ENCODE measurements at regions not wholly inside any gene's neighbourhood (a gene's known extent, or its start where the extent isn't known, plus 50 kb on each side); places are given as distances from the start of the nearest gene placed in this dataset.
"Not testable (repeated sequence)": the region's sequence is repeated elsewhere in the genome, so short reads cannot be mapped to it uniquely, and the experiment has no call there.

DNA sequence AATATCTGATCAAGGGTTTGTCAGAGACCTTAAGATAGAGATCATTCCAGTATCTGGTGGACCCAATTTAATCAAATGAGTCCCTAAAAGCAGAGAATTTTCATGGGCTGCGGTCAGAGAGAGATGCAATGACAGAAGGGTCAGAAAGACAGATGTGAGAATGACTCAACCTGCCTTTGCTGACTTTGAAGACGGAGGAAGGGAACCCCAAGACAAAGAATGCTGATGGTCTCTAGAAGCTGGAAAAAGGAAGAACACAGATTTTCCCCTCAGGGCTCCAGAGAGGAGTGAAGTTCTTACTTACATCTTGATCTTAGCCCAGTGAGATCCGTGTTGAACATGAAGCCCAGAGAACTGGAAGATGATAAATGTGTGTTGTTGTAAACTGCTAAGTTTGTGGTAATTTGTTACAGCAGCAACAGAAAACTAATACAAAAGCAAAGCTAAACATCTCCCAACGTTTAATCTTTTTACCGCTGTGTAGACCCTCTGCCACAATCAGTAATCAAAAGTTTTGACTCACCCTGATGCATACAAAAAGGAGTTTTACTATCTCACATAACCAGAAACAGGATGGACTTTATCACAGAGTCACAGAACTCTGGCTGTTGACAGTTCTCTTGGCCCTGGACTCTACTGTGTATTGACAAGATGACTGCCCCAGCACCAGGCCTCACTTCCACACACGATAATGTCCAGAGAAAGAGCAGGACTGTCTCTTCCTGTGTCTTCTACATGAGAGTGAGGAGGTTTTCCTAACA, 70.2 kb upstream of the MAGEB2 start:
- Mint-ChIP-seq H3K4me1 (ENCODE audit: low read depth, unreplicated experiment) (no peaks in the 10 kb centered on the region), H3K36me3 (ENCODE audit: insufficient read depth, unreplicated experiment) (no peaks in the 10 kb centered on the region), H3K27ac (ENCODE audit: unreplicated experiment) (no peak overlapping the region), H3K4me3 (ENCODE audit: low read depth, unreplicated experiment) (no peak overlapping the region), H3K9me3 (ENCODE audit: low read depth, unreplicated experiment) (peaks cover 5% of the 10 kb centered on the region), H3K27me3 (ENCODE audit: unreplicated experiment) (no peaks in the 10 kb centered on the region)
- TF ChIP-seq, protein P1, sequence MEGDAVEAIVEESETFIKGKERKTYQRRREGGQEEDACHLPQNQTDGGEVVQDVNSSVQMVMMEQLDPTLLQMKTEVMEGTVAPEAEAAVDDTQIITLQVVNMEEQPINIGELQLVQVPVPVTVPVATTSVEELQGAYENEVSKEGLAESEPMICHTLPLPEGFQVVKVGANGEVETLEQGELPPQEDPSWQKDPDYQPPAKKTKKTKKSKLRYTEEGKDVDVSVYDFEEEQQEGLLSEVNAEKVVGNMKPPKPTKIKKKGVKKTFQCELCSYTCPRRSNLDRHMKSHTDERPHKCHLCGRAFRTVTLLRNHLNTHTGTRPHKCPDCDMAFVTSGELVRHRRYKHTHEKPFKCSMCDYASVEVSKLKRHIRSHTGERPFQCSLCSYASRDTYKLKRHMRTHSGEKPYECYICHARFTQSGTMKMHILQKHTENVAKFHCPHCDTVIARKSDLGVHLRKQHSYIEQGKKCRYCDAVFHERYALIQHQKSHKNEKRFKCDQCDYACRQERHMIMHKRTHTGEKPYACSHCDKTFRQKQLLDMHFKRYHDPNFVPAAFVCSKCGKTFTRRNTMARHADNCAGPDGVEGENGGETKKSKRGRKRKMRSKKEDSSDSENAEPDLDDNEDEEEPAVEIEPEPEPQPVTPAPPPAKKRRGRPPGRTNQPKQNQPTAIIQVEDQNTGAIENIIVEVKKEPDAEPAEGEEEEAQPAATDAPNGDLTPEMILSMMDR (IDR thresholded peaks at IDR 0.05; ENCODE audit: unreplicated experiment), result no peak
- intact Hi-C loops (cut with micrococcal nuclease; ENCODE audit: unreplicated experiment), result loop anchor here (5.0 to 10.0 kb wide), 3 partner anchors 52 to 342 kb away; no protein-coding TSS in a partner anchor
- CTCF ChIA-PET, result no interaction called here
- no peak for DNase-seq
- BruUV-seq (replicated peaks), result no TSS peak

DNA sequence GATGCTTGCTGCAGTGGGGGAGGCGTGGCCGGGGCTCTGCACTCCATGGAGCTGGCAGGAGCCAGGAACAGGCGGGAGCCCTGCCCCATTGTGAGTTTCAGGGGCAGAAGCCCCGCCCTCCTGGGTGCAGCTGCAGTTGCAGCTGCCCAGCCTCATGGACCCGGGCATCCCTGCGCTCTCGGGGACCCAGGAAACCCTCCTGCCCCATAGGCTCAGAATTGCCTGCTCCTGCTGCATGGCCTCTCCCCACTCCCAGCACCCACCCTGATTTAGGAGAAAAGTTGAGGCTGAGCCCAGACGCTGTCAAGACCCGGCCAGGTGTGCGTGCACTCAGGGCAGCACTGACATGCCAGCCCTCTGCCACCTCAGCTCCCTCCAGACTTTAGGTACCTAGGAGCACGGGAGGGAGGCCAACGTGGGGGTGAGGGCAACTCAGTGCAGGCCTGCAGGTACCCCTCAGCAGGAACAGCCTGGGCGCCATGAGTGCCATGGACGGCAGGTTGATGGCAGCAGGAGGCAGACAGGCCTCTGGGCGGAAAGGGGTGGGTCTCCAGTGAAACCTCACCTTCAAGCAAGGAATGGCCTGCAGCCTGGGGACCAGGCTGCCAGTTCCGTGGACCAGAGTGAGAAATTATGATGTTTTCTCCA, 67.2 kb upstream of the MAGEB2 start:
- CTCF ChIA-PET, result no interaction called here
- intact Hi-C loops (cut with micrococcal nuclease; ENCODE audit: unreplicated experiment), result loop anchor here (10.0 kb wide), 1 partner anchor 127 kb away; no protein-coding TSS in a partner anchor
- DNase-seq, result no peak
- Mint-ChIP-seq H3K9me3 (ENCODE audit: low read depth, unreplicated experiment) (peaks cover 5% of the 10 kb centered on the region), H3K4me1 (ENCODE audit: low read depth, unreplicated experiment) (no peaks in the 10 kb centered on the region), H3K4me3 (ENCODE audit: low read depth, unreplicated experiment) (no peak overlapping the region), H3K27me3 (ENCODE audit: unreplicated experiment) (no peaks in the 10 kb centered on the region), H3K36me3 (ENCODE audit: insufficient read depth, unreplicated experiment) (no peaks in the 10 kb centered on the region), H3K27ac (ENCODE audit: unreplicated experiment) (no peak overlapping the region)
- BruUV-seq (replicated peaks), result no TSS peak
- TF ChIP-seq, protein P1 (IDR thresholded peaks at IDR 0.05; ENCODE audit: unreplicated experiment), result no peak

DNA sequence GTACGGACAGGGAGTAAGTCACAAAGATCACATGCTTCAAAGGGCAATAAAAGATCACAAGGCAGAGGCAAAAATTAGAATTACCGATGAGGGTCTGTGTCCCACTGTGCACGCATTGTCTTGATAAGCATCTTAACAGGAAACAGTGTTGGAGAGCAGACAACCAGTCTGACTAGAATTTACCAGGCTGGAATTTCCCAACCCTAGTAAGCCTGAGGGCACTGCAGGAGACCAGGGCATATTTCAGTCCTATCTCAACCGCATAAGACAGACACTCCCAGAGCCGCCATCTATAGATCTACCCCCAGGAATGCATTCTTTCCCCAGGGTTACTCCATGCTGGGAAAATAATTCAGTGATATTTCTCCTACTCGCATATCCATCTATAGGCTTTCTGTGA, 66.2 kb upstream of the MAGEB2 start:
- H3K4me3 Mint-ChIP-seq (ENCODE audit: low read depth, unreplicated experiment); CTCF ChIA-PET; BruUV-seq (replicated peaks): not testable (repeated sequence)

DNA sequence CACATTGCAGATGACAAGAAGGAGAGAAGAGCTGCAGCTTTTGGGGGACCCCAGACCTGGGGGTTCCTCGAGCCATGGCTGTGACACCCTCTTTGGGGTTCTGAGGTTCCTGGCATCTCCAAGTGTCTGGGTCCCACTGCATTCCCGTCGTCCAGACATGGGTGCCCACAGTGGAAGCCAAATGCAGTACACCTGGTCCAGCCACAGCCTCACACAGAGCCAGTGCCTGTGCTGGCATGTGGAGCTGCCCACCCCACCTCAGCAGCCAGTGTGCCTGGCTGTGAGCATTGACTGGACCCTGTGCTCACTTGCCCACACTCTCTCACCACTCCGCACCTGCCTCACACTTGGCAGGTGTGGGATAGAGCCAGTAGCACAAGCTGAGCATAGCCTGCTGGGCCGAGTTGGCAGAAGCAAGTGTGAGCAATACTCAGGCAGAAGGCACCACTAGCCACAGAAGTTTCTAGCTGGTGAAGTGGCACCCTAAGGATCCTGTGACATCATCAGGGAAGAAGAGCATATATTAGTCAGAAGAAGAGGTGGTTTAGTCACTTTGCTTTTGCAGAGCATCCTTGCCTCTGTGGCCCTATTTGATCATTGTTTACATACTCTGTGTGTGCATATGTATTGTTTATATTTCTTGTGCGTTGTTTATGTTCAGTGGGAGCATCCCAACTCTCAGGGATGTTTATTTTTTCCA, 65.0 kb upstream of the MAGEB2 start:
- Mint-ChIP-seq H3K27ac (ENCODE audit: unreplicated experiment) (no peak overlapping the region), H3K27me3 (ENCODE audit: unreplicated experiment) (no peaks in the 10 kb centered on the region), H3K9me3 (ENCODE audit: low read depth, unreplicated experiment) (peaks cover 7% of the 10 kb centered on the region), H3K4me1 (ENCODE audit: low read depth, unreplicated experiment) (no peaks in the 10 kb centered on the region), H3K4me3 (ENCODE audit: low read depth, unreplicated experiment) (no peak overlapping the region), H3K36me3 (ENCODE audit: insufficient read depth, unreplicated experiment) (no peaks in the 10 kb centered on the region)
- intact Hi-C loops (cut with micrococcal nuclease; ENCODE audit: unreplicated experiment), result no loop called here
- CTCF ChIA-PET, result no interaction called here
- TF ChIP-seq, protein P1 (IDR thresholded peaks at IDR 0.05; ENCODE audit: unreplicated experiment), result no peak
- DNase-seq, result no peak
- no TSS peak for BruUV-seq (replicated peaks)

More for the DNA sequence above, 66.2 kb upstream of the MAGEB2 start:
- DNase-seq, result peak; percentile 19
- H3K27me3 Mint-ChIP-seq (ENCODE audit: unreplicated experiment); H3K36me3 Mint-ChIP-seq (ENCODE audit: insufficient read depth, unreplicated experiment); H3K27ac Mint-ChIP-seq (ENCODE audit: unreplicated experiment); H3K9me3 Mint-ChIP-seq (ENCODE audit: low read depth, unreplicated experiment); H3K4me1 Mint-ChIP-seq (ENCODE audit: low read depth, unreplicated experiment): not testable (repeated sequence)
- intact Hi-C loops (cut with micrococcal nuclease; ENCODE audit: unreplicated experiment), result loop anchor here (10.0 kb wide), 1 partner anchor 126 kb away; no protein-coding TSS in a partner anchor
